Activated naive CD8-positive, alpha-beta T cell treated with anti-CD3 and anti-CD28 coated beads, Interleukin-2, amount 10 ng/mL, durations not matched to agents 7 days and 5 days (primary cell): ENCODE measurements at regions not wholly inside any gene's neighbourhood (a gene's known extent, or its start where the extent isn't known, plus 50 kb on each side); places are given as distances from the start of the nearest gene placed in this dataset.

Experiments
- ATAC-seq: fragments of 150-1000 bp; cut with Tn5 transposase; one replicate; pipeline ENCODE4 v1.10.0; 2021; ENCODE audit warnings: low read depth, moderate library complexity
- POLR2A ChIA-PET: fragments of 350-600 bp; sonication (Branson Sonifier 250); formaldehyde crosslinking; loops from one replicate; lab custom pipeline; 2021; ENCODE audit warnings: antibody characterized with exemption; lab: Charles Lee
- DNase-seq: peaks from one replicate; pipeline ENCODE4 v3.0.0; 2021
- H3K27ac Mint-ChIP-seq: one replicate; pipeline ENCODE4 v1.8.0; 2022; ENCODE audit warnings: mild to moderate bottlenecking, mixed read lengths
- H3K27me3 Mint-ChIP-seq: one replicate; pipeline ENCODE4 v1.8.0; 2022; ENCODE audit warnings: mild to moderate bottlenecking, moderate library complexity, mixed read lengths
- H3K36me3 Mint-ChIP-seq: one replicate; pipeline ENCODE4 v1.8.0; 2021; ENCODE audit warnings: mild to moderate bottlenecking, mixed read lengths
- H3K4me1 Mint-ChIP-seq: one replicate; pipeline ENCODE4 v1.8.0; 2021; ENCODE audit warnings: mixed read lengths
- H3K4me3 Mint-ChIP-seq: one replicate; pipeline ENCODE4 v1.8.0; 2022; ENCODE audit warnings: mild to moderate bottlenecking, moderate library complexity, mixed read lengths
- H3K9me3 Mint-ChIP-seq: one replicate; pipeline ENCODE4 v1.8.0; 2021; ENCODE audit warnings: mixed read lengths

- no peaks in the 10 kb centered on the region for H3K36me3 Mint-ChIP-seq
- no peak overlapping the region for H3K4me3 Mint-ChIP-seq
- peaks cover 7% of the 10 kb centered on the region for H3K27me3 Mint-ChIP-seq
- DNase-seq (no peak), ATAC-seq (no peak)
- no peak overlapping the region for H3K27ac Mint-ChIP-seq
- H3K9me3 Mint-ChIP-seq = no peaks in the 10 kb centered on the region
- POLR2A ChIA-PET = no interaction called here
- H3K4me1 Mint-ChIP-seq = no peaks in the 10 kb centered on the region
Observed at GRCh38 chr6:122330315-122330714, 69.1 kb upstream of the HSF2 start.

- no peak for ATAC-seq
- Mint-ChIP-seq H3K4me1 (no peaks in the 10 kb centered on the region), H3K9me3 (no peaks in the 10 kb centered on the region), H3K27ac (no peak overlapping the region), H3K27me3 (peaks cover 3% of the 10 kb centered on the region), H3K36me3 (no peaks in the 10 kb centered on the region), H3K4me3 (no peak overlapping the region)
- POLR2A ChIA-PET = no interaction called here
- DNase-seq = no peak
Observed at GRCh38 chr6:122337645-122338044, 61.8 kb upstream of the HSF2 start.

- H3K27me3 Mint-ChIP-seq = peaks cover 3% of the 10 kb centered on the region
- POLR2A ChIA-PET = no interaction called here
- no peaks in the 10 kb centered on the region for H3K4me1 Mint-ChIP-seq
- no peak for ATAC-seq
- no peaks in the 10 kb centered on the region for H3K36me3 Mint-ChIP-seq
- H3K9me3 Mint-ChIP-seq = no peaks in the 10 kb centered on the region
- H3K27ac Mint-ChIP-seq = no peak overlapping the region
- DNase-seq = no peak
- no peak overlapping the region for H3K4me3 Mint-ChIP-seq
Observed at GRCh38 chr6:122339661-122340060, 59.8 kb upstream of the HSF2 start.

GRCh38 chr6:122347280-122347679 lies 52.2 kb upstream of the HSF2 start:
- Mint-ChIP-seq H3K9me3 (no peaks in the 10 kb centered on the region), H3K4me1 (no peaks in the 10 kb centered on the region), H3K36me3 (no peaks in the 10 kb centered on the region), H3K4me3 (no peak overlapping the region), H3K27me3 (peaks cover 9% of the 10 kb centered on the region), H3K27ac (no peak overlapping the region)
- POLR2A ChIA-PET = no interaction called here
- no peak for ATAC-seq
- DNase-seq = no peak

GRCh38 chr6:122347751-122348150 lies 51.7 kb upstream of the HSF2 start:
- Mint-ChIP-seq H3K9me3 (no peaks in the 10 kb centered on the region), H3K4me3 (no peak overlapping the region), H3K4me1 (no peaks in the 10 kb centered on the region), H3K36me3 (no peaks in the 10 kb centered on the region), H3K27ac (no peak overlapping the region), H3K27me3 (peaks cover 9% of the 10 kb centered on the region)
- POLR2A ChIA-PET = no interaction called here
- ATAC-seq (no peak), DNase-seq (no peak)
